Glutamatergic neuron (in vitro differentiated cells): ENCODE measurements at regions not wholly inside any gene's neighbourhood (a gene's known extent, or its start where the extent isn't known, plus 50 kb on each side); places are given as distances from the start of the nearest gene placed in this dataset.

ENCODE experiments used
- DNase-seq: peaks from one replicate; pipeline ENCODE4 v3.0.0; 2022
- H3K27ac Mint-ChIP-seq: one replicate; pipeline ENCODE4 v1.8.0; 2020; ENCODE audit warnings: mild to moderate bottlenecking, mixed read lengths, inconsistent platforms; ENCODE audit not compliant: unreplicated experiment
- H3K27me3 Mint-ChIP-seq: one replicate; pipeline ENCODE4 v1.8.0; 2020; ENCODE audit warnings: mild to moderate bottlenecking, moderate library complexity, mixed read lengths, inconsistent platforms; ENCODE audit not compliant: unreplicated experiment
- H3K36me3 Mint-ChIP-seq: one replicate; pipeline ENCODE4 v1.8.0; 2020; ENCODE audit warnings: mild to moderate bottlenecking, mixed read lengths, inconsistent platforms; ENCODE audit not compliant: unreplicated experiment
- H3K4me1 Mint-ChIP-seq: one replicate; pipeline ENCODE4 v1.8.0; 2020; ENCODE audit warnings: mild to moderate bottlenecking, low read depth, mixed read lengths, inconsistent platforms; ENCODE audit not compliant: unreplicated experiment
- H3K4me3 Mint-ChIP-seq: one replicate; pipeline ENCODE4 v1.8.0; 2020; ENCODE audit warnings: mild to moderate bottlenecking, mixed read lengths, inconsistent platforms; ENCODE audit not compliant: unreplicated experiment
- H3K9me3 Mint-ChIP-seq: one replicate; pipeline ENCODE4 v1.8.0; 2020; ENCODE audit warnings: mild to moderate bottlenecking, moderate library complexity, mixed read lengths, inconsistent platforms; ENCODE audit not compliant: unreplicated experiment
- CTCF ChIP-seq: fragments of 200-600 bp; sonication (generic); IDR thresholded peaks from one replicate; pipeline ENCODE4 v1.5.0; 2021; ENCODE audit not compliant: partially characterized antibody, unreplicated experiment

GRCh38 chr13:67971291-67971690 lies 741.2 kb upstream of the PCDH9 start:
- no peak overlapping the region for H3K4me3 Mint-ChIP-seq
- H3K36me3 Mint-ChIP-seq: no peaks in the 10 kb centered on the region
- no peaks in the 10 kb centered on the region for H3K27me3 Mint-ChIP-seq
- no peaks in the 10 kb centered on the region for H3K4me1 Mint-ChIP-seq
- H3K9me3 Mint-ChIP-seq: no peaks in the 10 kb centered on the region
- TF ChIP-seq CTCF: no peak
- no peak overlapping the region for H3K27ac Mint-ChIP-seq
- DNase-seq: no peak

GRCh38 chr13:67967031-67967430 lies 736.9 kb upstream of the PCDH9 start:
- Mint-ChIP-seq H3K4me3 (no peak overlapping the region), H3K36me3 (no peaks in the 10 kb centered on the region), H3K27me3 (no peaks in the 10 kb centered on the region), H3K9me3 (no peaks in the 10 kb centered on the region), H3K27ac (no peak overlapping the region), H3K4me1 (no peaks in the 10 kb centered on the region)
- no peak for DNase-seq
- TF ChIP-seq CTCF: no peak

DNA sequence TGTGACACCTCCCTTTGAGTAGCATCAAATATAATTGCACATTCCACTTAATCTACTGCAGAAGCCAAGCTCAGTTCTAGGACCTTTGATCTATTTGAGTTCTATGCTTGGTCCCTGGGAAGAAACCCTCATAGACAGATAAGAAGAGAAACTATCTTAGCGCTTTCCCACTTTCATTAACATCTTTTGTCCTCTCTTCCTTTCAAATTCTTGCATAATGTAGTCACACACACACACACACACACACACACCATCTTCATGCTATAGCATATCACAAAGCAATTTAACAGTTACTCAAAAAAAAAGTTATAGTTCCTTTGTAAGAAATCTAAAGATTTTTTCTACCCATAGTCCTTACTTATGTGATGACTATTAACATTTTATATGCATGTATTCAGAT lies 735.9 kb upstream of the PCDH9 start:
- H3K4me3 Mint-ChIP-seq: no peak overlapping the region
- DNase-seq: no peak

DNA sequence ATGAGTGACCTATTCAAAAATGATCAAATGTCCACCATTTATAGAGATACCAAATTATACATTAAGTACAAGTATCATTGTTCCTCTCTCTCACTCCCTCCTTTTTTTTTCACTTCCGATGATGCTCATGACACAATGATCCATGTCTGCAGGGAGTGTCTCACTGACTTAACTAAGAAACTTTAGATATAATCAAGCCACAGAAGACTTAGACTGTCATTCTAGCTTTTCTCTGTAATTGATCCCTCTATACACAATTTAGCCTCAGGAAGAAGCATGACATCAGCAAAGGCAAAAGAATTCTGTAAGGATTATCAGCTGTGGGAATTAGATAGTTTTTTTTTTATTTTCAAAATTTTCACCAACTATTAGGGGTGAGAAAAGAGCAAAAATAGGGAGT lies 734.9 kb upstream of the PCDH9 start:
- TF ChIP-seq CTCF: no peak
- DNase-seq: no peak
- no peaks in the 10 kb centered on the region for H3K4me1 Mint-ChIP-seq
- no peak overlapping the region for H3K4me3 Mint-ChIP-seq
- no peaks in the 10 kb centered on the region for H3K9me3 Mint-ChIP-seq
- no peaks in the 10 kb centered on the region for H3K36me3 Mint-ChIP-seq
- H3K27me3 Mint-ChIP-seq: no peaks in the 10 kb centered on the region
- no peak overlapping the region for H3K27ac Mint-ChIP-seq

More for the DNA sequence above, 735.9 kb upstream of the PCDH9 start:
- no peaks in the 10 kb centered on the region for H3K9me3 Mint-ChIP-seq
- H3K27ac Mint-ChIP-seq: no peak overlapping the region
- TF ChIP-seq CTCF: no peak
- H3K4me1 Mint-ChIP-seq: no peaks in the 10 kb centered on the region
- H3K27me3 Mint-ChIP-seq: no peaks in the 10 kb centered on the region
- no peaks in the 10 kb centered on the region for H3K36me3 Mint-ChIP-seq

GRCh38 chr13:67964091-67964490 lies 734.0 kb upstream of the PCDH9 start:
- Mint-ChIP-seq H3K27me3 (no peaks in the 10 kb centered on the region), H3K9me3 (no peaks in the 10 kb centered on the region), H3K27ac (no peak overlapping the region), H3K4me3 (no peak overlapping the region), H3K4me1 (no peaks in the 10 kb centered on the region), H3K36me3 (no peaks in the 10 kb centered on the region)
- DNase-seq: no peak
- TF ChIP-seq CTCF: no peak
